Keratinocyte (primary cell): ENCODE measurements at regions not wholly inside any gene's neighbourhood (a gene's known extent, or its start where the extent isn't known, plus 50 kb on each side); places are given as distances from the start of the nearest gene placed in this dataset.

ENCODE experiments used
- DNase-seq: peaks from one replicate; pipeline ENCODE4 v3.0.0-alpha.2; 2011; ENCODE audit warnings: low read depth, missing footprints, low spot score
- FAIRE-seq: peaks from 2 replicates; lab custom pipeline; 2011; peaks lifted over from hg19 to GRCh38; lab: Jason Lieb, UNC
- H2AFZ ChIP-seq: 2 replicates; pipeline ENCODE4 v1.6.0; 2012; ENCODE audit warnings: low read length, control low read depth, inconsistent platforms; ENCODE audit not compliant: control insufficient read depth
- H3K27ac ChIP-seq: 2 replicates; pipeline ENCODE4 v1.5.1; 2011; ENCODE audit warnings: low read length; ENCODE audit not compliant: control insufficient read depth, insufficient read depth
- H3K27me3 ChIP-seq: 3 replicates; pipeline ENCODE4 v1.6.0; 2011; ENCODE audit warnings: low read length; ENCODE audit not compliant: control insufficient read depth, insufficient read depth; ENCODE audit errors: extremely low read depth
- H3K36me3 ChIP-seq, 2 experiments: 2 replicates in 1 of 2; 3 replicates in 1 of 2; pipeline ENCODE4 v1.5.1; 2011; ENCODE audit warnings: low read length in 2 of 2, mild to moderate bottlenecking in 1 of 2; ENCODE audit not compliant: control insufficient read depth in 2 of 2, insufficient read depth in 2 of 2; ENCODE audit errors: extremely low read depth in 1 of 2
- H3K4me1 ChIP-seq: 3 replicates; pipeline ENCODE4 v1.5.1; 2011; ENCODE audit warnings: low read length; ENCODE audit not compliant: control insufficient read depth, insufficient read depth; ENCODE audit errors: extremely low read depth
- H3K4me2 ChIP-seq: 3 replicates; pipeline ENCODE4 v1.6.0; 2011; ENCODE audit warnings: low read depth, low read length; ENCODE audit not compliant: control insufficient read depth, insufficient read depth; ENCODE audit errors: extremely low read depth
- H3K4me3 ChIP-seq, 3 experiments: fragments of 200-600 bp in 1 of 3; sonication (generic) in 1 of 3; 2 replicates in 2 of 3; 3 replicates in 1 of 3; pipeline ENCODE4 v1.5.1; 2011 to 2016; ENCODE audit warnings: low read length in 3 of 3, mild to moderate bottlenecking in 3 of 3, control low read depth in 2 of 3, inconsistent platforms in 1 of 3, low read depth in 1 of 3, mixed read lengths in 1 of 3, mixed run types in 1 of 3, moderate library complexity in 1 of 3; ENCODE audit not compliant: control insufficient read depth in 2 of 3, insufficient read depth in 2 of 3; ENCODE audit errors: extremely low read depth in 1 of 3
- H3K79me2 ChIP-seq: 2 replicates; pipeline ENCODE4 v1.6.0; 2012; ENCODE audit warnings: low read length; ENCODE audit not compliant: control insufficient read depth, insufficient read depth
- H3K9ac ChIP-seq: 3 replicates; pipeline ENCODE4 v1.6.0; 2011; ENCODE audit warnings: low read length; ENCODE audit not compliant: control insufficient read depth, insufficient read depth; ENCODE audit errors: extremely low read depth
- H3K9me1 ChIP-seq: 3 replicates; pipeline ENCODE4 v1.6.0; 2011; ENCODE audit warnings: low read length; ENCODE audit not compliant: control insufficient read depth, insufficient read depth; ENCODE audit errors: extremely low read depth
- H3K9me3 ChIP-seq: 2 replicates; pipeline ENCODE4 v1.5.1; 2012; ENCODE audit warnings: low read depth, low read length; ENCODE audit not compliant: control insufficient read depth
- H4K20me1 ChIP-seq: 3 replicates; pipeline ENCODE4 v1.6.0; 2011; ENCODE audit warnings: low read length; ENCODE audit not compliant: control insufficient read depth, insufficient read depth; ENCODE audit errors: extremely low read depth
- EZH2 ChIP-seq: IDR thresholded peaks from one replicate; pipeline ENCODE4 v1.6.1; 2012; ENCODE audit warnings: inconsistent platforms, mild to moderate bottlenecking, low read length, moderate library complexity
- dilution Hi-C: fragments of 300-500 bp; cut with MboI; formaldehyde crosslinking; loops from one replicate; pipeline ENCODE4 v1.7.0; 2020; ENCODE audit warnings: low sequenced_read_pairs; ENCODE audit not compliant: extremely low pct_ligation_motif_present
- TF ChIP-seq, protein P1 (sequence below), 3 experiments: IDR thresholded peaks in 1 of 3; conservative IDR thresholded peaks in 1 of 3; optimal IDR thresholded peaks in 1 of 3; 2 replicates in 2 of 3; 3 replicates in 1 of 3; pipeline versions ENCODE3 to v1.5.1; 2011; ENCODE audit warnings: low read length in 3 of 3, mild to moderate bottlenecking in 3 of 3, moderate library complexity in 2 of 3, control low read depth in 1 of 3, inconsistent platforms in 1 of 3; ENCODE audit not compliant: insufficient read depth in 2 of 3; ENCODE audit errors: extremely low read depth in 1 of 3

DNA sequence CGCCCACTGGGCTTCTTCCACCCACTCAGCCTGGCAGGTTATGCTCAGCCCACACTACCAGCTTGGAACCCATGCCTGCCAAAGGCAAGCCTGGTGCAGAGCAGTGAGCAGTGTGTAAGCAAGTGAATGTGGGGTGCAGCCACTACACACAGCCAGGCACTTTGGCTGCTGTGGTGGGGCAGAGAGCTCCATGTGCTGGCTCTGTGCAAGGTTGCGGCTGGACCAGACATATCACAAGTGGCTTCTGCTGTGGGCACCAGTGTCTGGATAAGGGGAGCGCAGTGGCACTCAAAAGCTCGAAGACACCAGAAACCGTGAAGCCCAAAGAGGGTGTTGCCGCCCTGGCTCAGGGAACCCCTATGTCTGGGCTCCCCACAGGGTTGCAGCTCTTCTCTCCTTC, 563.7 kb downstream of the SI start:
- Histone ChIP-seq H3K79me2 (no peaks in the 10 kb centered on the region), H3K9ac (no peak overlapping the region), H2AFZ (no peak overlapping the region), H3K4me2 (no peak overlapping the region), H3K4me1 (no peaks in the 10 kb centered on the region), H3K4me3 (no peak overlapping the region), H3K9me3 (peaks cover 2% of the 10 kb centered on the region), H4K20me1 (no peaks in the 10 kb centered on the region), H3K36me3 (no peaks in the 10 kb centered on the region), H3K27ac (no peak overlapping the region), H3K9me1 (no peaks in the 10 kb centered on the region), H3K27me3 (no peaks in the 10 kb centered on the region)
- dilution Hi-C loops, result no loop called here
- FAIRE-seq (no peak), DNase-seq (no peak)
- no peak for TF ChIP-seq EZH2
- TF ChIP-seq, protein P1, sequence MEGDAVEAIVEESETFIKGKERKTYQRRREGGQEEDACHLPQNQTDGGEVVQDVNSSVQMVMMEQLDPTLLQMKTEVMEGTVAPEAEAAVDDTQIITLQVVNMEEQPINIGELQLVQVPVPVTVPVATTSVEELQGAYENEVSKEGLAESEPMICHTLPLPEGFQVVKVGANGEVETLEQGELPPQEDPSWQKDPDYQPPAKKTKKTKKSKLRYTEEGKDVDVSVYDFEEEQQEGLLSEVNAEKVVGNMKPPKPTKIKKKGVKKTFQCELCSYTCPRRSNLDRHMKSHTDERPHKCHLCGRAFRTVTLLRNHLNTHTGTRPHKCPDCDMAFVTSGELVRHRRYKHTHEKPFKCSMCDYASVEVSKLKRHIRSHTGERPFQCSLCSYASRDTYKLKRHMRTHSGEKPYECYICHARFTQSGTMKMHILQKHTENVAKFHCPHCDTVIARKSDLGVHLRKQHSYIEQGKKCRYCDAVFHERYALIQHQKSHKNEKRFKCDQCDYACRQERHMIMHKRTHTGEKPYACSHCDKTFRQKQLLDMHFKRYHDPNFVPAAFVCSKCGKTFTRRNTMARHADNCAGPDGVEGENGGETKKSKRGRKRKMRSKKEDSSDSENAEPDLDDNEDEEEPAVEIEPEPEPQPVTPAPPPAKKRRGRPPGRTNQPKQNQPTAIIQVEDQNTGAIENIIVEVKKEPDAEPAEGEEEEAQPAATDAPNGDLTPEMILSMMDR (optimal IDR thresholded peaks at IDR 0.05 in 1 of 3, IDR thresholded peaks at IDR 0.05 in 1 of 3, conservative IDR thresholded peaks at IDR 0.05 in 1 of 3; ENCODE audit: extremely low read depth in 1 of 3, insufficient read depth in 2 of 3, low read length in 3 of 3), result no peak

DNA sequence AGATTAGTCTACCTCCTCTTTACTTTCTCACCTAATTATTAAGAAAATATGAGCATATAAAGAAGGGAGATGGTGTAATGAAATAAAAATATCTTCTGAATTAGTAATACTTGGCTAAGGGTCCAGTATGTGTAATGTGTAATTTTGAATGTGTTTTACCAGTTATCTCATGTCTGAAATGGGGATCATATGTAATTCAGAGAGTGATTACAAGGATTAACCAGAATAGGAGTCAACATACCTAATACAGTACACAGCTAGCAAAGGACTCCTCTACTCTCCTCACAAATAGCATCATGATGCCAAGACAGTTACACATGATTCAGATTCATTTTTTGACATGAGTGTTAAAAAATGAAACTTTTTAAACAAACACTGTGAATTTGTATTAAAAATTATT, 570.4 kb downstream of the SI start:
- H3K79me2 ChIP-seq, result no peaks in the 10 kb centered on the region
- DNase-seq (no peak), FAIRE-seq (no peak)
- TF ChIP-seq, protein P1 (optimal IDR thresholded peaks at IDR 0.05 in 1 of 3, IDR thresholded peaks at IDR 0.05 in 1 of 3, conservative IDR thresholded peaks at IDR 0.05 in 1 of 3; ENCODE audit: extremely low read depth in 1 of 3, insufficient read depth in 2 of 3, low read length in 3 of 3), result no peak
- TF ChIP-seq EZH2, result no peak
- H2AFZ ChIP-seq, result no peak overlapping the region
- no peaks in the 10 kb centered on the region for H3K4me1 ChIP-seq
- H3K27ac ChIP-seq, result no peak overlapping the region
- dilution Hi-C loops, result no loop called here
- H3K9me1 ChIP-seq, result no peaks in the 10 kb centered on the region
- no peaks in the 10 kb centered on the region for H3K36me3 ChIP-seq
- H3K9ac ChIP-seq, result no peak overlapping the region
- H3K27me3 ChIP-seq, result no peaks in the 10 kb centered on the region
- H3K9me3 ChIP-seq, result no peaks in the 10 kb centered on the region
- H3K4me2 ChIP-seq, result no peak overlapping the region
- no peak overlapping the region for H3K4me3 ChIP-seq
- H4K20me1 ChIP-seq, result no peaks in the 10 kb centered on the region
